HTR-8/SVneo (cell line): ENCODE measurements at regions not wholly inside any gene's neighbourhood (a gene's known extent, or its start where the extent isn't known, plus 50 kb on each side); places are given as distances from the start of the nearest gene placed in this dataset.

Experiments used
- DNase-seq: peaks from one replicate; pipeline ENCODE4 v3.0.0; 2011; ENCODE audit warnings: low spot score, mixed read lengths; ENCODE audit not compliant: insufficient read length
- FAIRE-seq: peaks from 2 replicates; lab custom pipeline; 2011; peaks lifted over from hg19 to GRCh38; lab: Jason Lieb, UNC

GRCh38 chr4:43241104-43241503 is 348.6 kb downstream of the GRXCR1 start:
- no peak for FAIRE-seq
- DNase-seq: no peak

GRCh38 chr4:43242606-43243005 is 350.1 kb downstream of the GRXCR1 start:
- FAIRE-seq: no peak
- peak; percentile 8 for DNase-seq

- FAIRE-seq: no peak
Measured at GRCh38 chr4:43243433-43244116, 351.1 kb downstream of the GRXCR1 start.

GRCh38 chr4:43244688-43245382 is 352.3 kb downstream of the GRXCR1 start:
- FAIRE-seq: no peak
- no peak for DNase-seq

More at GRCh38 chr4:43243433-43244116, 351.1 kb downstream of the GRXCR1 start:
- DNase-seq: no peak

- no peak for FAIRE-seq
Measured at GRCh38 chr4:43251841-43252240, 359.3 kb downstream of the GRXCR1 start.

GRCh38 chr4:43253541-43253940 is 361.0 kb downstream of the GRXCR1 start:
- FAIRE-seq: no peak
- no peak for DNase-seq

More at GRCh38 chr4:43251841-43252240, 359.3 kb downstream of the GRXCR1 start:
- DNase-seq: no peak

- no peak for FAIRE-seq
- DNase-seq: no peak
Measured at GRCh38 chr4:43264730-43265129, 372.2 kb downstream of the GRXCR1 start.

GRCh38 chr4:43271946-43272345 is 379.4 kb downstream of the GRXCR1 start:
- DNase-seq (no peak), FAIRE-seq (no peak)

GRCh38 chr4:43274376-43274775 is 381.9 kb downstream of the GRXCR1 start:
- FAIRE-seq: no peak
- no peak for DNase-seq

- no peak for DNase-seq
- no peak for FAIRE-seq
Measured at GRCh38 chr4:43275779-43276178, 383.3 kb downstream of the GRXCR1 start.

- no peak for DNase-seq
- FAIRE-seq: no peak
Measured at GRCh38 chr4:43276321-43276720, 383.8 kb downstream of the GRXCR1 start.

GRCh38 chr4:43277003-43277402 is 384.5 kb downstream of the GRXCR1 start:
- FAIRE-seq (no peak), DNase-seq (no peak)

- FAIRE-seq (no peak), DNase-seq (no peak)
Measured at GRCh38 chr4:43282534-43282933, 390.0 kb downstream of the GRXCR1 start.

- DNase-seq (no peak), FAIRE-seq (no peak)
Measured at GRCh38 chr4:43286137-43286536, 393.6 kb downstream of the GRXCR1 start.

- DNase-seq: no peak
- FAIRE-seq: no peak
Measured at GRCh38 chr4:43296946-43297528, 404.5 kb downstream of the GRXCR1 start.

GRCh38 chr4:43316813-43317212 is 424.3 kb downstream of the GRXCR1 start:
- DNase-seq (no peak), FAIRE-seq (no peak)

- DNase-seq (no peak), FAIRE-seq (no peak)
Measured at GRCh38 chr4:43325220-43325967, 432.9 kb downstream of the GRXCR1 start.

- no peak for FAIRE-seq
- DNase-seq: no peak
Measured at GRCh38 chr4:43330288-43330687, 437.8 kb downstream of the GRXCR1 start.

GRCh38 chr4:43331226-43332051 is 438.9 kb downstream of the GRXCR1 start:
- no peak for FAIRE-seq
- peak; percentile 20 for DNase-seq

- DNase-seq: no peak
- no peak for FAIRE-seq
Measured at GRCh38 chr4:43332052-43332425, 439.5 kb downstream of the GRXCR1 start.
